ENCODE measurements at regions not wholly inside any gene's neighbourhood (a gene's known extent, or its start where the extent isn't known, plus 50 kb on each side); places are given as distances from the start of the nearest gene placed in this dataset.

- no peak for TF ChIP-seq POLR2AphosphoS5 (IDR thresholded peaks at IDR 0.05)
- TF ChIP-seq CTCF (IDR thresholded peaks at IDR 0.05 in 8 of 11, conservative IDR thresholded peaks at IDR 0.05 in 3 of 11) = no peak
Measured at GRCh38 chr5:174624733-174625522, 99.5 kb upstream of the MSX2 start.
